ENCODE measurements at regions not wholly inside any gene's neighbourhood (a gene's known extent, or its start where the extent isn't known, plus 50 kb on each side); places are given as distances from the start of the nearest gene placed in this dataset.

- H3K27ac Mint-ChIP-seq: no peak overlapping the region
- ChIA-PET POLR2A (no interaction called here), CTCF (no interaction called here)
Measured at GRCh38 chr11:91906871-91907624, 317.6 kb upstream of the FAT3 start.

More at GRCh38 chr11:91906871-91907624, 317.6 kb upstream of the FAT3 start:
- H4K20me1 ChIP-seq (ENCODE audit: control insufficient read depth, insufficient read depth, low read length, poor library complexity, severe bottlenecking): no peaks in the 10 kb centered on the region
- Mint-ChIP-seq H3K9me3 (ENCODE audit: insufficient read depth) (no peaks in the 10 kb centered on the region), H3K27me3 (no peaks in the 10 kb centered on the region), H3K4me1 (no peaks in the 10 kb centered on the region), H3K4me3 (no peak overlapping the region)
- H3K9ac ChIP-seq (ENCODE audit: low read length): no peak overlapping the region
- WGBS (ENCODE audit: insufficient coverage): 42% methylated on average over 2 of the region's 9 CpGs
- DNase-seq (no peak), ATAC-seq (ENCODE audit: low read depth) (no peak)
- H3K36me3 ChIP-seq (replicated peaks in 1 of 2; ENCODE audit: control extremely low read depth in 1 of 2, control insufficient read depth in 1 of 2, extremely low read depth in 1 of 2, insufficient read depth in 2 of 2, low read length in 1 of 2): no peaks in the 10 kb centered on the region
- no peaks in the 10 kb centered on the region for H3K4me1 ChIP-seq (ENCODE audit: control insufficient read depth in 2 of 2, insufficient read depth in 2 of 2, low read length in 2 of 2)
- no peaks in the 10 kb centered on the region for H3K27me3 ChIP-seq (replicated peaks in 1 of 4; ENCODE audit: control extremely low read depth in 1 of 4, control insufficient read depth in 3 of 4, insufficient read depth in 4 of 4, low read length in 3 of 4)
- no peaks in the 10 kb centered on the region for H3K79me2 ChIP-seq (ENCODE audit: control insufficient read depth, insufficient read depth, low read length)
- no peak overlapping the region for H3K4me3 ChIP-seq (ENCODE audit: control extremely low read depth in 1 of 5, extremely low read depth in 1 of 5, insufficient read depth in 1 of 5, low read depth in 2 of 5, low read length in 4 of 5)
- no peak overlapping the region for H3K27ac ChIP-seq (ENCODE audit: low read length in 2 of 2)
- no peak overlapping the region for H3K4me2 ChIP-seq (replicated peaks; ENCODE audit: low read depth, low read length, poor library complexity, severe bottlenecking)
- H2AFZ ChIP-seq (ENCODE audit: insufficient read depth, low read depth, low read length, poor library complexity, severe bottlenecking): no peak overlapping the region
- intact Hi-C loops (cut with micrococcal nuclease): no loop called here
- TF ChIP-seq EZH2 (IDR thresholded peaks at IDR 0.05; ENCODE audit: borderline replicate concordance, insufficient read depth, low read depth, low read length, poor library complexity, severe bottlenecking): no peak
- no peak for TF ChIP-seq CTCF (IDR thresholded peaks at IDR 0.05)
- peaks cover 0 to 2% (median 0%) of the 10 kb centered on the region in 3 donors for H3K9me3 ChIP-seq (ENCODE audit: control extremely low read depth in 1 of 3, control insufficient read depth in 2 of 3, insufficient read depth in 1 of 3, low read length in 2 of 3)
